ENCODE measurements at regions not wholly inside any gene's neighbourhood (a gene's known extent, or its start where the extent isn't known, plus 50 kb on each side); places are given as distances from the start of the nearest gene placed in this dataset.
"Not testable (repeated sequence)": the region's sequence is repeated elsewhere in the genome, so short reads cannot be mapped to it uniquely, and the experiment has no call there.

DNA sequence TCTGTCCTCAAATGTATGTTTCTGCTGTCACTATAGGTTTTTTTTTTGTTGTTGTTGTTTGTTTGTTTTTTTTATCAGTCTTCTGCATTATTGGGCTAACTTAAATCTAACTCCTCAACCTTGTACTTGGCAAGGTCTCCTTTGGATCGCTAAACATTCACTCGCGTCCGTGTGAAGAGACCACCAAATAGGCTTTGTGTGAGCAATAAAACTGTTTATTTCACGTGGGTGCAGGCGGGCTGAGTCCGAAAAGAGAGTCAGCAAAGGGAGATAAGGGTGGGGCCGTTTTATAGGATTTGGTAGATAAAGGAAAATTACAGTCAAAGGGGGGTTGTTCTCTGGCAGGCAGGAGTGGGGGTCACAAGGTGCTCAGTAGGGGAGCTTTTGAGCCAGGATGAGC, 845.6 kb upstream of the ANO3 start:
- not testable (repeated sequence) for TF ChIP-seq CTCF (IDR thresholded peaks at IDR 0.05; ENCODE audit: borderline replicate concordance, extremely low read depth, low read length, poor library complexity, severe bottlenecking); EZH2 (IDR thresholded peaks at IDR 0.05; ENCODE audit: borderline replicate concordance, low read depth, low read length, severe bottlenecking)

Data from DND-41 (cell line).